Gastroesophageal sphincter (tissue), 4 donors: ENCODE measurements at regions not wholly inside any gene's neighbourhood (a gene's known extent, or its start where the extent isn't known, plus 50 kb on each side); places are given as distances from the start of the nearest gene placed in this dataset.
"Not testable (repeated sequence)": the region's sequence is repeated elsewhere in the genome, so short reads cannot be mapped to it uniquely, and the experiment has no call there.

Experiments used
- ATAC-seq: fragments of 150-250 bp; one replicate; pipeline ENCODE4 v1.9.1; 2016; ENCODE audit warnings: mild to moderate bottlenecking, moderate library complexity
- H3K27ac ChIP-seq, 4 donors: fragments of 200-600 bp; sonication (generic) in 3 of 4; 1 replicate in 3 of 4; 2 replicates in 1 of 4; pipeline ENCODE4 v1.5.1; 2016 to 2019
- H3K27me3 ChIP-seq: fragments of 200-600 bp; sonication (generic); one replicate; pipeline ENCODE4 v1.5.1; 2019
- H3K36me3 ChIP-seq, 2 donors: fragments of 200-600 bp; sonication (generic); one replicate each; pipeline ENCODE4 v1.5.1; 2019; ENCODE audit warnings: control low read depth in 1 of 2
- H3K4me1 ChIP-seq, 3 donors: fragments of 200-600 bp; sonication (generic); 1 replicate in 2 of 3; 2 replicates in 1 of 3; pipeline ENCODE4 v1.5.1; 2016 to 2019; ENCODE audit warnings: control low read depth in 2 of 3
- H3K4me3 ChIP-seq, 2 donors: fragments of 200-600 bp; sonication (generic); one replicate each; pipeline ENCODE4 v1.5.1; 2019; ENCODE audit warnings: mild to moderate bottlenecking in 1 of 2, moderate library complexity in 1 of 2
- H3K9me3 ChIP-seq, 3 donors: fragments of 200-600 bp; sonication (generic); one replicate each; pipeline ENCODE4 v1.5.1; 2017 to 2019; ENCODE audit warnings: control low read depth in 2 of 3
- EP300 ChIP-seq: sonication (generic); formaldehyde crosslinking; IDR thresholded peaks from one replicate; pipeline ENCODE4 v1.6.1; 2017; ENCODE audit warnings: antibody characterized with exemption, mild to moderate bottlenecking
- POLR2A ChIP-seq, 2 donors: fragments of 450-650 bp; IDR thresholded peaks; one replicate each; pipeline ENCODE4 v1.6.1; 2017; ENCODE audit warnings: antibody characterized with exemption in 2 of 2, mild to moderate bottlenecking in 2 of 2, moderate library complexity in 1 of 2
- POLR2AphosphoS5 ChIP-seq: sonication (generic); formaldehyde crosslinking; IDR thresholded peaks from one replicate; pipeline ENCODE4 v1.6.1; 2017; ENCODE audit warnings: antibody characterized with exemption
- WGBS, 2 donors: methylation state at CpG; one replicate each; pipeline ENCODE4 v1.1.5; 2018; ENCODE audit warnings: low coverage in 1 of 2; 5-methylcytosine and 5-hydroxymethylcytosine counted together
- TF ChIP-seq, protein P1 (sequence below), 4 experiments: fragments of 200-600 bp in 2 of 4; fragments of 450-650 bp in 2 of 4; sonication (generic) in 1 of 4; IDR thresholded peaks; one replicate each; pipeline ENCODE4 v1.5.1; 2017 to 2019; ENCODE audit warnings: antibody characterized with exemption in 4 of 4, mild to moderate bottlenecking in 2 of 4, moderate library complexity in 2 of 4

DNA sequence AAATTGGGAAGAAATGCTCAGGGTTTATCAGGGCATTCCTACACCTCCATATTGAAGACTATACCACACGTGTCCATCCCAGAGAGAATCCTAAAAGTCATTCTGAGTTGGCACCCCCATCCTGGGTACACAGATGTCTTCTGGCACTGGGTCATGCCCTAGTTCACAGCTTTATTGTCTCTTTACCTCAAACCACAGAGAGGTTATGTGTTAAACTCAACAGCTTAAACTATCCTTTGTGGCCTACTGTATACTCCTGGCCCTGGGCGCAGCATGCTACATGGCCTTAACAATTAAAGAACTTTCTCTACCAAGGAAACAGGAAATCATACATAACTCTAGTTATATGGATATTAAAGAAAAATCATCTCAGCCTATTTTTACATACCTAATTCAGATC lies 115.6 kb upstream of the SEM1 start:
- 66 to 80% methylated on average over 2 of the region's 2 CpGs for WGBS, 2 donors
- Histone ChIP-seq H3K27ac (no peak overlapping the region), H3K4me3 (no peak overlapping the region), H3K27me3 (no peaks in the 10 kb centered on the region), H3K36me3 (no peaks in the 10 kb centered on the region), H3K4me1 (no peaks in the 10 kb centered on the region), H3K9me3 (peaks cover 0 to 4% (median 0%) of the 10 kb centered on the region in 3 donors)
- TF ChIP-seq, protein P1, sequence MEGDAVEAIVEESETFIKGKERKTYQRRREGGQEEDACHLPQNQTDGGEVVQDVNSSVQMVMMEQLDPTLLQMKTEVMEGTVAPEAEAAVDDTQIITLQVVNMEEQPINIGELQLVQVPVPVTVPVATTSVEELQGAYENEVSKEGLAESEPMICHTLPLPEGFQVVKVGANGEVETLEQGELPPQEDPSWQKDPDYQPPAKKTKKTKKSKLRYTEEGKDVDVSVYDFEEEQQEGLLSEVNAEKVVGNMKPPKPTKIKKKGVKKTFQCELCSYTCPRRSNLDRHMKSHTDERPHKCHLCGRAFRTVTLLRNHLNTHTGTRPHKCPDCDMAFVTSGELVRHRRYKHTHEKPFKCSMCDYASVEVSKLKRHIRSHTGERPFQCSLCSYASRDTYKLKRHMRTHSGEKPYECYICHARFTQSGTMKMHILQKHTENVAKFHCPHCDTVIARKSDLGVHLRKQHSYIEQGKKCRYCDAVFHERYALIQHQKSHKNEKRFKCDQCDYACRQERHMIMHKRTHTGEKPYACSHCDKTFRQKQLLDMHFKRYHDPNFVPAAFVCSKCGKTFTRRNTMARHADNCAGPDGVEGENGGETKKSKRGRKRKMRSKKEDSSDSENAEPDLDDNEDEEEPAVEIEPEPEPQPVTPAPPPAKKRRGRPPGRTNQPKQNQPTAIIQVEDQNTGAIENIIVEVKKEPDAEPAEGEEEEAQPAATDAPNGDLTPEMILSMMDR (IDR thresholded peaks at IDR 0.05): no peak
- no peak for TF ChIP-seq EP300
- no peak for TF ChIP-seq POLR2AphosphoS5
- no peak for TF ChIP-seq POLR2A (IDR thresholded peaks at IDR 0.05)
- no peak for ATAC-seq

DNA sequence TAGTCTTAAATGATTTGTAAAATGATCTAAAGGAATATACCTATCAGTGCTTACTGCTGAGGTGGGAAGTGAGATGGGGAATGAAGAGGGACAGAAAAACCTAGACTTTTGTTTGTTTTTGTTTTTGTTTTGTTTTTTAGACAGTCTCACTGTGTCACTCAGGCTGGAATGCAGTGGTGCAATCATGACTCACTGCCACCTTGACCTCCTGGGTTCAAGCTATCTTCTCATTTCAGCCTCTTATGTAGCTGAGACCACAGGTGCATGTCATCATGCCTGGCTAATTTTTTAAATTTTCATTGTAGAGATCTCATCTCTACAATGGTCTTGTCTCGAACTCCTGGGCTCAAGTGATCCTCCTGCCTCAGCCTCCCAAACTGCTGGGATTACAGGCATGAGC lies 116.4 kb upstream of the SEM1 start:
- H3K4me1 ChIP-seq: no peaks in the 10 kb centered on the region
- no peaks in the 10 kb centered on the region for H3K36me3 ChIP-seq
- no peaks in the 10 kb centered on the region for H3K27me3 ChIP-seq
- WGBS, 2 donors: 75 to 88% methylated on average over 1 of the region's 1 CpG
- H3K27ac ChIP-seq: no peak overlapping the region
- peaks cover 0 to 1% (median 0%) of the 10 kb centered on the region in 3 donors for H3K9me3 ChIP-seq
- ATAC-seq: no peak
- TF ChIP-seq POLR2A (IDR thresholded peaks at IDR 0.05) (no peak), POLR2AphosphoS5 (no peak), EP300 (no peak)
- TF ChIP-seq, protein P1 (IDR thresholded peaks at IDR 0.05): no peak
- no peak overlapping the region for H3K4me3 ChIP-seq

DNA sequence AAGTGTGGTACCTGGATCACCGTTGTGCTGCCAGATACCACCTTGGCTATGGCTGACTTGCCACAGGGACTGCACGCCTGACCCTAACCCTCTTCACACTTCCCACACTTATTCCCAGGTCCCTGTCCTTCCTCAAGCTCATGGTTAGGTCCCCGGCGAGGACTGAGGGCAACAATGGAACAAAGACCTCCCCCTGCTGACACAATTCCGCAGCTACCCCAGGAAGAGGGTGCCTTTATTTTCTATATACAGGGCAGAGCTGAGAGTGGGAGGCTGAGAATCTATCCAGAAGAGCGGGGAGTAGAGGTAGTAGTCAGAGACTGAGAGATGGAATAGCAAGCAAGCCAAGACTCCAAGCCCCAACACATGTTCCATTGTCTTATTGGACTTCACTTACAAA lies 118.1 kb upstream of the SEM1 start:
- no peak overlapping the region for H3K4me3 ChIP-seq
- 77 to 87% methylated on average over 3 to 5 of the region's 6 CpGs for WGBS, 2 donors
- H3K4me1 ChIP-seq: no peaks in the 10 kb centered on the region
- no peak for ATAC-seq
- TF ChIP-seq POLR2AphosphoS5 (no peak), EP300 (no peak), POLR2A (IDR thresholded peaks at IDR 0.05) (no peak)
- TF ChIP-seq, protein P1 (IDR thresholded peaks at IDR 0.05): no peak
- H3K27ac ChIP-seq: no peak overlapping the region
- H3K9me3 ChIP-seq: no peaks in the 10 kb centered on the region
- H3K36me3 ChIP-seq: no peaks in the 10 kb centered on the region
- H3K27me3 ChIP-seq: no peaks in the 10 kb centered on the region

DNA sequence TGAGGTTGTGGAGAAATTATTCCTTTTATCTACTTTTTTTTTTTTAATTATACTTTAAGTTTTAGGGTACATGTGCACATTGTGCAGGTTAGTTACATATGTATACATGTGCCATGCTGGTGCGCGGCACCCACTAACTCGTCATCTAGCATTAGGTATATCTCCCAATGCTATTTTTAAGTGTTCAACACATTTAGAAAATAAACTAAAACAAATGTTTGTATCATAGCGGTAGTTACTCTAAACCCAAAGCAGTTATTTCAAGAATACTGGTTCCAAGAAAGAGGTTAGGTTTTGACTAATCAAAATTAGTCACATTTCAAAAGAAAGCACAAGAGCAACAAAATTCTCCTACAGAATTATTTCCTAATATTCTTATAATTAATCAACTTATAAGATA lies 119.5 kb upstream of the SEM1 start:
- not testable (repeated sequence) for H3K4me3 ChIP-seq, ATAC-seq, H3K4me1 ChIP-seq, H3K27me3 ChIP-seq, H3K9me3 ChIP-seq, H3K36me3 ChIP-seq, H3K27ac ChIP-seq
- WGBS, 2 donors: 88 to 91% methylated on average over 4 of the region's 4 CpGs

DNA sequence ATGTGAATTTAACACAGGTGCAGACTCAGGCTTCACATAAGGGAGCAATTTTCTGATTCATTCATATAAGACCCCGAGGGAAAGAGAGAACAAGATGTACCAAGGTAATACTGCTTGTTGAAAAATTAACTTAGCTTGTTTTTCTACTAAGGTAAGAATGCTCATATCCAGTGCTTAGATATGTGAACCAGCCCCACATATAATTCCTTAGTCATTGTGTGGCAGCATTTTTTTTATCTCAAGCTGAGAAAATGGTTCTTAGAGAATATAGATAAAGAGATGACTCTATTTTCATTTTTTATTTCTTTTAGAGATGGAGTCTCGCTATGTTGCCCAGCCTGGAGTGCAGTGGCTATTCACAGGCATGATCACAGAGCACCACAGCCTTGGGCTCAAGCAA lies 121.8 kb upstream of the SEM1 start:
- H3K36me3 ChIP-seq: no peaks in the 10 kb centered on the region
- H3K9me3 ChIP-seq: no peaks in the 10 kb centered on the region
- 57 to 79% methylated on average over 2 of the region's 2 CpGs for WGBS, 2 donors
- no peak for TF ChIP-seq EP300
- no peak for TF ChIP-seq POLR2A (IDR thresholded peaks at IDR 0.05)
- TF ChIP-seq, protein P1 (IDR thresholded peaks at IDR 0.05): no peak
- TF ChIP-seq POLR2AphosphoS5: no peak
- no peak for ATAC-seq
- H3K27ac ChIP-seq: no peak overlapping the region
- no peaks in the 10 kb centered on the region for H3K4me1 ChIP-seq
- H3K4me3 ChIP-seq: no peak overlapping the region
- no peaks in the 10 kb centered on the region for H3K27me3 ChIP-seq
